Natural killer cell treated with Interleukin-12 subunit alpha and Interleukin-12 subunit beta and Interleukin-15 and Interleukin-18, amount 100 ng/mL, for 72 hours (primary cell): ENCODE measurements at regions not wholly inside any gene's neighbourhood (a gene's known extent, or its start where the extent isn't known, plus 50 kb on each side); places are given as distances from the start of the nearest gene placed in this dataset.
"Not testable (repeated sequence)": the region's sequence is repeated elsewhere in the genome, so short reads cannot be mapped to it uniquely, and the experiment has no call there.

ENCODE experiments used
- ATAC-seq, 2 donors: fragments of 150-1000 bp; cut with Tn5 transposase in 1 of 2; sonication (Bioruptor Pico), chemical (Tn5 transposase) in 1 of 2; 2 replicates each; pipeline ENCODE4 v1.10.0; 2021
- DNase-seq: peaks from one replicate; pipeline ENCODE4 v3.0.0; 2022; ENCODE audit warnings: low spot score
- H3K27ac Mint-ChIP-seq, 2 donors: 1 replicate in 1 of 2; 2 replicates in 1 of 2; pipeline ENCODE4 v1.8.0; 2022; ENCODE audit warnings: mixed read lengths in 2 of 2, mild to moderate bottlenecking in 1 of 2, moderate library complexity in 1 of 2
- H3K27me3 Mint-ChIP-seq, 2 donors: 1 replicate in 1 of 2; 2 replicates in 1 of 2; pipeline ENCODE4 v1.8.0; 2022; ENCODE audit warnings: mixed read lengths in 2 of 2
- H3K36me3 Mint-ChIP-seq: one replicate; pipeline ENCODE4 v1.8.0; 2022; ENCODE audit warnings: mixed read lengths
- H3K4me1 Mint-ChIP-seq, 2 donors: 1 replicate in 1 of 2; 2 replicates in 1 of 2; pipeline ENCODE4 v1.8.0; 2022; ENCODE audit warnings: low read depth in 2 of 2, mixed read lengths in 2 of 2, mild to moderate bottlenecking in 1 of 2
- H3K4me3 Mint-ChIP-seq: one replicate; pipeline ENCODE4 v1.8.0; 2022; ENCODE audit warnings: mixed read lengths
- H3K9me3 Mint-ChIP-seq: 2 replicates; pipeline ENCODE4 v1.8.0; 2022; ENCODE audit warnings: mixed read lengths

DNA sequence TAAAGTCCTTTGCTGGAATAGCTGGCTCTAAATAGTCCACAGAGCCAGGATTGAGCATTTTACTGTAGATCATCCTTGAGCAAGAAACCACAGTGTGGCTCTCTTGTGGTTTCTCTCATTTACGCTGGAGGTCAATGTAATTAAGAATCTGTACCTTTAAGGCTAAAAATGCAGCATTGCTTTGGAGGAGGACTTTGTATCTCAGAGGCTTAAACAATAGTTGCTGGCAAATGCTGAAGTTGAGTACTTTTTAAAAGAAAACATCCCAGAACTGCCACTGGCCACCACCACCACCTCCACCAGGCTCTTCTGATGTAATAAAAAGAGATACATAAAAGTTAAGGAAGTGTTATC, 177.3 kb upstream of the ADAMTSL1 start:
- DNase-seq (no peak), ATAC-seq (no peak)
- H3K27ac Mint-ChIP-seq: no peak overlapping the region
- H3K36me3 Mint-ChIP-seq: no peaks in the 10 kb centered on the region
- no peaks in the 10 kb centered on the region for H3K27me3 Mint-ChIP-seq
- H3K4me3 Mint-ChIP-seq: no peak overlapping the region
- no peaks in the 10 kb centered on the region for H3K4me1 Mint-ChIP-seq
- peaks cover 4% of the 10 kb centered on the region for H3K9me3 Mint-ChIP-seq

DNA sequence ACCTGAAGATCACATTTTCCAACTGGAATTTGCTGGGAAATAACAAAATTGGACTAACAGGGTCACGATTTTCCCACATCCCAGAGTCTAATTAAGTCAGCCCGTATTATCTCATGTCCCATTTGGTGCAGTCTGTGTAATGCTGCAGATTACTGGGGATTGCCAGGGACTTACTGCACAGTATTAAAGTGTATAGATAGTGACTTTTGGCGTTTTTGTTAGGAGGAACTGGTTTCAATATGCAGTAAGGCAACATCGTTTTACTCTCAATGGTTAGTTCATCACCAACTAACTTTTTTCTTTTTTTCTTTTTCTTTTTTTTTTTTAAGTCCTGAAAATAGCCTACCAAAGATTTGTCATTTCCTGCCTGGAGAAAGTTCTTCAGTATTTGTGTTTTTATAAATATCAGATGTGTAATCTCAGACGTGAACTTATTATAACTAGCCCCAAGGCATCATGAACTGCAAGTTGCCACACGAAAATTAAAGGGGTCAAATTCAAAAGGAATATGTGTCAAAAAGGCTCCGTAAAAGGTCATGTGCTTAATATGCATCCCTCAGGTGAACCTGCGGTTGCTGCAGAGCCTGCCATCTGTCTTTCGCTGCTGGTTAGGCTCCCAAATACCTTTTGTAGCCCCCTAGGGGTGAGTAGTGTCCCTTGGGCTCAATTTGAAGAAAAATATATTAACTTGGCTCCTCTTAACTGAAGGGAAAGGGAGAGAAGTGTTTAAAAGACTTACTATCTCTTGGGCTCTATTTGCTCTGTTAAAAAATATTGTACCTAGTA, 176.7 kb upstream of the ADAMTSL1 start:
- Mint-ChIP-seq H3K36me3 (no peaks in the 10 kb centered on the region), H3K27ac (no peak overlapping the region), H3K27me3 (no peaks in the 10 kb centered on the region), H3K4me3 (no peak overlapping the region), H3K4me1 (no peaks in the 10 kb centered on the region), H3K9me3 (peaks cover 3% of the 10 kb centered on the region)
- no peak for ATAC-seq
- no peak for DNase-seq

DNA sequence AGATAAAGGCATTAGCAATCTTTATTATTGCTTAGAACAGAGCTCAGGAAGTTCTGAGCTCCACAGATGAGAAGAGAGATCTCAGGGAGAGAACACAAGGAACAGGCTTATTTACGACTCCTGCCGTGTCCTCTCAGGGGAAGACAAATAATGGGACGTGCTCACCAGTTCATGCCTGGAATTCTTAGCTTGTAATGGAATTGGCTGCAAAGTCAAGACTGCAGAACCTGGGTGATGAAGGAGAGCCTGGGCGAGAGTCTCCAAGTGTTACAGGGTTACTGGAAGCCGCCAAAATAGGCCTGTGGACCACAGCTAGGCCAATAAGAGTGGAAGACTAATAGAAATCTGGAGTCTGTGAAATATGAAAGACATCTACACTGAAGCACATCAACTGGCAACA, 174.5 kb upstream of the ADAMTSL1 start:
- Mint-ChIP-seq H3K27me3 (no peaks in the 10 kb centered on the region), H3K9me3 (peaks cover 3% of the 10 kb centered on the region), H3K36me3 (no peaks in the 10 kb centered on the region), H3K4me3 (no peak overlapping the region), H3K4me1 (no peaks in the 10 kb centered on the region), H3K27ac (no peak overlapping the region)
- DNase-seq: no peak
- ATAC-seq: no peak

DNA sequence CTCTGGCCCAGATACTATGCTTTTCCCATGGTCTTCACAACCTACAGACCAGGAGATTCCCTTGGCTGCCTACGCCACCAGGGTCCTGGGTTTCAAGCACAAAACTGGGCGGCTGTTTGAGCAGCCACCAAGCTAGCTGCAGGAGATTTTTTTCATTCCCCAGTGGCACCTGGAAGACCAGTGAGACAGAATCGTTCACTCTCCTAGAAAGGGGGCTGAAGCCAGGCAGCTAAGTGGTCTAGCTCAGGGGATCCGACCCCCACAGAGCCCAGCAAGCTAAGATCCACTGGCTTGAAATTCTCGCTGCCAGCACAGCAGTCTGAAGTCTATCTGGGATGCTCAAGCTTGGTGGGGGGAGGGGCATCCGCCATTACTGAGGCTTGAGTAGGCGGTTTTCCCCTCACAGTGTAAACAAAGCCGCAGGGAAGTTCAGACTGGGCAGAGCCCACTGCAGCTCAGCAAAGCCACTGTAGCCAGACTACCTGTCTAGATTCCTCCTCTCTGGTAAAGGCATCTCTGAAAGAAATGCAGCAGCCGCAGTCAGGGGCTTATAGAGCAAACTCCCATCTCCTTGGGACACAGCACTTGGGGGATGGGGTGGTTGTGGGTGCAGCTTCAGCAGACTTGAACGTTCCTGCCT, 168.7 kb upstream of the ADAMTSL1 start:
- peaks cover 16% of the 10 kb centered on the region for H3K9me3 Mint-ChIP-seq
- not testable (repeated sequence) for H3K4me1 Mint-ChIP-seq, ATAC-seq, H3K27ac Mint-ChIP-seq, DNase-seq, H3K36me3 Mint-ChIP-seq, H3K4me3 Mint-ChIP-seq, H3K27me3 Mint-ChIP-seq

DNA sequence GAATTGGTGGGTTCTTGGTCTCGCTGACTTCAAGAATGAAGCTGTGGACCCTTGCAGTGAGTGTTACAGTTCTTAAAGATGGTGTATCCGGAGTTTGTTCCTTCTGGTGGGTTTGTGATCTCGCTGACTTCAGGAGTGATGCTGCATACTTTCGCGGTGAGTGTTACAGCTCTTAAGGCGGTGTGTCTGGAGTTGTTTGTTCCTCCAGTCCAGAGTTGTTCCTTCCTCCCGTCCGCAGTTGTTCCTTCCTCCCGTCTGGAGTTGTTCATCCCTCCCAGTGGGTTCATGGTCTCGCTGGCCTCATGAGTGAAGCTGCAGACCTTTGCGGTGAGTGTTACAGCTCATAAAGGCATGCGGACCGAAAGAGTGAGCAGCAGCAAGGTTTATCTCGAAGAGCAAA, 159.6 kb upstream of the ADAMTSL1 start:
- peaks cover 7% of the 10 kb centered on the region for H3K9me3 Mint-ChIP-seq
- no peak overlapping the region for H3K4me3 Mint-ChIP-seq
- no peak for ATAC-seq
- H3K27ac Mint-ChIP-seq: no peak overlapping the region
- no peaks in the 10 kb centered on the region for H3K4me1 Mint-ChIP-seq
- DNase-seq: no peak
- H3K27me3 Mint-ChIP-seq: no peaks in the 10 kb centered on the region
- no peaks in the 10 kb centered on the region for H3K36me3 Mint-ChIP-seq

DNA sequence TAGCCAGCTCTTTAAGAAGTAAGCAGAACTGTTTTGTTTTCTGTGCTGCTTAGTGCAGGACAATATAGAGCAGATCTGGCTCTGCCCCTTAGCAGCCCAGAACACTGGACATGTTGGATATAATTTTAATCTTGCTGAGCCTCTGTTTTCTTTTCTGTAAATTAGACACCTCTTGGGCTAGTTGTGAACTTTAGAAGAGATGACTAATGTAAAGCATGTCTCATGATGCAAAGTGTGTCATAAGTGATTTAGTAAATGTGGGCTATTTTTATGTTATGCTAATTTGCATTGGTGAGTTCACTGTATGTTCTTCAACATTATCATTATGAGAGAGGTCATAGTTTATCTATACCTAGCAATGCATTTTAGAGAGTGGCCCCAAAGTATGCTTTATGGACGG, 156.1 kb upstream of the ADAMTSL1 start:
- no peak for ATAC-seq
- no peaks in the 10 kb centered on the region for H3K4me1 Mint-ChIP-seq
- H3K27me3 Mint-ChIP-seq: no peaks in the 10 kb centered on the region
- no peak overlapping the region for H3K4me3 Mint-ChIP-seq
- no peak for DNase-seq
- H3K9me3 Mint-ChIP-seq: peaks cover 10% of the 10 kb centered on the region
- no peaks in the 10 kb centered on the region for H3K36me3 Mint-ChIP-seq
- H3K27ac Mint-ChIP-seq: no peak overlapping the region

DNA sequence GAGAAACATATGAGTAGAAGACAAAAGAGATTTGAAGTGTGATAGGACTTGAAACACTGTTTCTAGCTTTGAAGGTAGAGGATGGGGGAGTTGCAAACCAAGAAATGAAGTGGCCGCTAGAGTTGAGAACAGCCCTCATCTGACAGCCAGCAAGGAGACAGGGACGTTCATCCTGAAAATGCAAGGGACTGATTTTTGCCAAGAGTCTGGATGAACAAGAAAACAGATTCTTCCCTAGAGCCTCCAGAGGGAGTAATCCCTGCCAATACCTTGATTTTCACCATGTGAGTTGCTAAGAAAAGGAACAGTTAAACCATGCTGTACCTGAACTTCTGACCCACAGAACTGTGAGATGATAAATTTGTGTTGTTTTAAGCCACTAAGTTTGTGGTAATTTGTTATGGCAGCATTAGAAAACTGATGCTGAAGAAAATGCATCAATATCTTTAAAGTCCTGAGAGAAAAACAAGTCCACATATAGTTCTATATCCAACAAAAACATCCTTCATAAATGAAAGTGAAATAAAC, 154.0 kb upstream of the ADAMTSL1 start:
- no peak overlapping the region for H3K4me3 Mint-ChIP-seq

DNA sequence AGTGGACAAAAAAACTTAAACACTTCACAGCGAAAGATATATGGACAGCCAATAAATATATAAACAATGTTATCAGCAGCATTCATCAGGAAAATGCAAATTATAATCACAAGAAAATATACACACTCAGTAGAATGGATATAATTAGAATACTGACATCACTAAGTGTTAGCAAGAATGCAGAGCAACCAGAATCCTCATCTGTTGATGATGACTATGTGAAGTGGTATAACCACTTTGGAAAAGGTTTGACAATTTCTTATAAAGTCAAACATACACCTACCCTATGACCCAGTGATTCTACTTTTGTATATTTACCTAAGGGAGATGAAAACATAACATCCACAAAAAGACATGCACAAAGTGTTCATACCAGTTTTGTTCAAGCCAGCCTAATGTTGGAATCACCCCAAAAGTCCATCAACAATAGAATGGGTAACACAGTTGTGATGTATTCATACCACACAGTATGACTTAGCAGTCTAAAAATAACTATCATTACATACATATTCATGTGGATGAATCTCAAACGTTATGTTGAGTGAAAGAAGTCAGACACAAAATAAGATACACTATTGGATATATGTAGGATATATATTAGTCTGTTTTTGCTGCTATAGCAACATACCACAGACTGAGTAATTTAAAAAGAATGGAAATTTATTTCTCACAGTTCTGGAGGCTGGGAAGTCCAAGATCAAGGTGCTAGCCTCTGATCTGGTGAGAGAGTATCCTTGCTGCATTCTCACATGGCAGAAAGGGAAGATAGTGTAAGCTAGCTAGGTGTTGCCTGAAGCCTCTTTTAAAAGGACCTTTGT, 148.8 kb upstream of the ADAMTSL1 start:
- Mint-ChIP-seq H3K27me3 (no peaks in the 10 kb centered on the region), H3K36me3 (no peaks in the 10 kb centered on the region), H3K4me1 (no peaks in the 10 kb centered on the region), H3K9me3 (peaks cover 2% of the 10 kb centered on the region), H3K4me3 (no peak overlapping the region), H3K27ac (no peak overlapping the region)
- DNase-seq: no peak
- no peak for ATAC-seq

More for the DNA sequence above, 154.0 kb upstream of the ADAMTSL1 start:
- Mint-ChIP-seq H3K4me1 (no peaks in the 10 kb centered on the region), H3K9me3 (peaks cover 5% of the 10 kb centered on the region), H3K27ac (no peak overlapping the region), H3K27me3 (no peaks in the 10 kb centered on the region), H3K36me3 (no peaks in the 10 kb centered on the region)
- no peak for DNase-seq
- no peak for ATAC-seq

DNA sequence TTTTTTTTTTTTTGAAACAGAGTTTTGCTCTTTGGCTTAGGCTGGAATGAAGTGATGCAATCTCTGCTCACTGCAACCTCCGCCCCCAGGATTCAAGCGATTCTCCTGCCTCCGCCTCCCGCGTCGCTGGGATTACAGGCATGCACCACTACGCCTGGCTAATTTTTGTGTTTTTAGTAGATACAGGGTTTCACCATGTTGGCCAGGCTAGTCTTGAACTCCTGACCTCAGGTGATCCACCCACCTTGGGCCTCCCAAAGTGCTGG, 148.3 kb upstream of the ADAMTSL1 start:
- not testable (repeated sequence) for H3K4me3 Mint-ChIP-seq, H3K4me1 Mint-ChIP-seq, DNase-seq, ATAC-seq, H3K27me3 Mint-ChIP-seq, H3K27ac Mint-ChIP-seq, H3K9me3 Mint-ChIP-seq, H3K36me3 Mint-ChIP-seq

DNA sequence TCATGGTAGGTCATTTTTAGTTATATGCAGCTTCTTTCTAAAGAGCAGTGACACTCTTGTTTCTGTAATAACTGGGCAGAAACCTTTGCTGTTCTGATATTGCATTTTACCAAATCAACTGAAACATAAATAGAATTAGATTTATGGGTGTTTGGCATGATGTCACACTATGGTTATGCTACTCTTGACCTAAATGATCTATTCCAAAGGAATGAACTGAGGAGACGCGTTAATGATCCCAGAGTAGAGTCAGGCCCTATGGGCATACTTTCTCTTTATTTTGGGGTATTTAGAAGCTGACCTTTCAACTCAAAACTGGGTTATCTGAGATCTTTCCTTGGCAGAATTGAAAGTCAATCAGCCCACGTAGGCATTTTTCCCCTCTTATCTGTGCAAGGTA, 146.8 kb upstream of the ADAMTSL1 start:
- H3K9me3 Mint-ChIP-seq: peaks cover 2% of the 10 kb centered on the region

DNA sequence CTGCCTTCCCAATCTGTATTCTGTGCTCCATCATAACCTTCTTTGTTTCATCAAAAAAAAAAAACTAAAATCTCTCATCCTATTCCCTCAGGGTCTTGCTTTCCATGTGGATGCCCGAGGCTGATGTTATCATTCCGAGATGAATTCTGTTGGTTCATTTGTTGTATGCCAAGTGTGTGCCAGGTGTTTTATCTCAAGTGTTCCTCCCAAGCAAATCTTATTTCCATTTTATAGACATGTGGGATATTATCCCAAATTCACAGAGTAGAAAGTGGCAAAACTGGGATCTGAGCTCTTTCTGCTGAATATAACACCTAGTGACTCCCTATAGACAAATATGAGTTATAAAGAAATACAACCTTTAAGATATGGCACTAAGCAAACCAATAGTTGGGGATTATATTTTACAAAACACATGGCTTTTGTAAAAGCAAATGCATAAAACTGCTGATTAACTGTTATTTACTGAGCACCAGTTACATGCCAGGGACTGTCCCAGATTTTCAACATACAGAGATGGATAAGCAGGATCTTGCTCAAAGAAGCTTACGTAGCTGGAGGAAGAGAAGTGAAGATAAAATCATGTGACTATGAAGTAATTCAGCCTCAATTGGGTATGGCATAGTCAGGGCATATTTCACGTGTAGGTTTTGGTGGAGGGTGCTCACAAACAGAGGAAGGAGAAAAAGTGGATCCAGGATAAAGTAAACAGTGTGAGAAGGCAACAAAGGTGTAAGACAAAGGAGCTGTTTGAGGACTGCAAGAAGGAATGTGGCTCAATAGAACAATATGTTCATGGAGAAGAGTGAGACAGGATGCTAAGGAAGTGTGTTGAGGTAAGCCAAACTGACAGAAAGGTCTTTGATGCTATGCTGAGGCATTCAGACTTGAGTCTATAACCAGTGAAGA, 143.3 kb upstream of the ADAMTSL1 start:
- DNase-seq (no peak), ATAC-seq (no peak)
- H3K27ac Mint-ChIP-seq: no peak overlapping the region
- no peaks in the 10 kb centered on the region for H3K9me3 Mint-ChIP-seq
- no peaks in the 10 kb centered on the region for H3K4me1 Mint-ChIP-seq
- H3K27me3 Mint-ChIP-seq: no peaks in the 10 kb centered on the region
- H3K4me3 Mint-ChIP-seq: no peak overlapping the region
- H3K36me3 Mint-ChIP-seq: no peaks in the 10 kb centered on the region

More for the DNA sequence above, 146.8 kb upstream of the ADAMTSL1 start:
- Mint-ChIP-seq H3K27me3 (no peaks in the 10 kb centered on the region), H3K4me3 (no peak overlapping the region), H3K4me1 (no peaks in the 10 kb centered on the region), H3K27ac (no peak overlapping the region), H3K36me3 (no peaks in the 10 kb centered on the region)
- DNase-seq: no peak
- no peak for ATAC-seq

DNA sequence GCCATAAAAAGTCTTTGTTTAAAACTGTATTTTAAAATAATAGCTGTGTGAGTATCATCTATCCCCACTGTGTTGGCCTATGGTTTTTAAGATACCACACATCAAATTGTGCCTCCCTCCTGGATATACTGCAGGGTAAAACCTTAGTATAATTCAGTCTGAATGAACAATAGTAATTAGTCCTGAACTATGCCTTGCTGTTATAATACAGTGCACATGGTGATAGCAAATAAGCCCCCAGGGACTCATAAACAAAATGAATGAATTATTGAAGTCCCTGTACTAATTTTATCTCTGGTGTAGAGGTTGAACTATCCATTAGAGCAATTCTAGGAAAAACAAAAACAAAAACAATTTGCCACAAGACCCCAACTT, 142.7 kb upstream of the ADAMTSL1 start:
- no peaks in the 10 kb centered on the region for H3K36me3 Mint-ChIP-seq
- H3K9me3 Mint-ChIP-seq: no peaks in the 10 kb centered on the region
- no peaks in the 10 kb centered on the region for H3K27me3 Mint-ChIP-seq
- ATAC-seq (no peak), DNase-seq (no peak)
- H3K27ac Mint-ChIP-seq: no peak overlapping the region
- no peaks in the 10 kb centered on the region for H3K4me1 Mint-ChIP-seq
- H3K4me3 Mint-ChIP-seq: no peak overlapping the region

DNA sequence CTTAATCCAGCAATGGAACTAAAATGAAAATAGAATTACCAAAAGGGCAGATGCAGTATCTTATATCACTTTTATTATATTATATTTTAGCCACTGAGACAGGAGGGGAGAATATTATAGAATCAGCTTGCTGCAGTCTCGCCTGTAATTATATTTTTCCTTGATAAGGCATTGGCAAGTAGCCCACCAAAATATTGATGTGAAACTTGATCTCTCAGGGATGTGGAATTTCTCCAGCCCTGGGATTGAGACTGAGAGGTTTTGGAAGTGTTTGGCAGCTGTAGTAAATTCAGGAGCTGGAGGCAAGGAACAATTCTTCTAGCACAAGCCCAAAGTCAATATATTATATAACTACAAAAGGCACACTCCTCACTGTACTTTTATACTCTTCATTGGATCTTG, 142.1 kb upstream of the ADAMTSL1 start:
- Mint-ChIP-seq H3K27me3 (no peaks in the 10 kb centered on the region), H3K4me3 (no peak overlapping the region), H3K27ac (no peak overlapping the region), H3K36me3 (no peaks in the 10 kb centered on the region), H3K9me3 (no peaks in the 10 kb centered on the region), H3K4me1 (no peaks in the 10 kb centered on the region)
- no peak for DNase-seq
- no peak for ATAC-seq
